A172 (cell line): ENCODE measurements at regions not wholly inside any gene's neighbourhood (a gene's known extent, or its start where the extent isn't known, plus 50 kb on each side); places are given as distances from the start of the nearest gene placed in this dataset.
"Not testable (repeated sequence)": the region's sequence is repeated elsewhere in the genome, so short reads cannot be mapped to it uniquely, and the experiment has no call there.

Experiments used
- DNase-seq: peaks from one replicate; pipeline ENCODE4 v3.0.0-alpha.2; 2015; ENCODE audit warnings: low spot score

- peak; percentile 8 for DNase-seq
These were observed 545.8 kb downstream of the LIG4 start for GRCh38 chr13:107669391-107669993.

GRCh38 chr13:107665926-107666458 lies 549.3 kb downstream of the LIG4 start:
- DNase-seq = no peak

- DNase-seq = peak; percentile 34
These were observed 565.1 kb downstream of the LIG4 start for GRCh38 chr13:107650081-107650701.

GRCh38 chr13:107649079-107649478 lies 566.3 kb downstream of the LIG4 start:
- DNase-seq = no peak

GRCh38 chr13:107644136-107644535 lies 571.2 kb downstream of the LIG4 start:
- DNase-seq = no peak

- no peak for DNase-seq
These were observed 571.7 kb downstream of the LIG4 start for GRCh38 chr13:107643615-107644014.

- DNase-seq = no peak
These were observed 572.5 kb downstream of the LIG4 start for GRCh38 chr13:107642831-107643230.

- no peak for DNase-seq
These were observed 573.8 kb downstream of the LIG4 start for GRCh38 chr13:107641574-107641973.

- DNase-seq = no peak
These were observed 589.7 kb downstream of the LIG4 start for GRCh38 chr13:107625648-107626047.

GRCh38 chr13:107617527-107617926 lies 597.8 kb downstream of the LIG4 start:
- DNase-seq = no peak

- DNase-seq = no peak
These were observed 603.0 kb downstream of the LIG4 start for GRCh38 chr13:107612376-107612775.

GRCh38 chr13:107608736-107609135 lies 606.6 kb downstream of the LIG4 start:
- DNase-seq = no peak

GRCh38 chr13:107600971-107601370 lies 614.4 kb downstream of the LIG4 start:
- DNase-seq = no peak

- not testable (repeated sequence) for DNase-seq
These were observed 619.0 kb downstream of the LIG4 start for GRCh38 chr13:107596306-107596705.

GRCh38 chr13:107590556-107590955 lies 624.8 kb downstream of the LIG4 start:
- no peak for DNase-seq

GRCh38 chr13:107587681-107588080 lies 627.7 kb downstream of the LIG4 start:
- no peak for DNase-seq

- no peak for DNase-seq
These were observed 629.1 kb downstream of the LIG4 start for GRCh38 chr13:107586216-107586615.

- no peak for DNase-seq
These were observed 629.7 kb downstream of the LIG4 start for GRCh38 chr13:107585469-107586180.

- DNase-seq = no peak
These were observed 633.2 kb downstream of the LIG4 start for GRCh38 chr13:107582171-107582570.

GRCh38 chr13:107580741-107581412 lies 634.5 kb downstream of the LIG4 start:
- no peak for DNase-seq

- no peak for DNase-seq
These were observed 638.9 kb downstream of the LIG4 start for GRCh38 chr13:107576430-107576829.

- DNase-seq = no peak
These were observed 640.7 kb downstream of the LIG4 start for GRCh38 chr13:107574517-107575210.
